Hypothalamus (tissue), 51 donors: ENCODE measurements at regions not wholly inside any gene's neighbourhood (a gene's known extent, or its start where the extent isn't known, plus 50 kb on each side); places are given as distances from the start of the nearest gene placed in this dataset.

ENCODE experiments used
- DNase-seq, 51 donors: peaks; one replicate each; lab custom pipeline; 2025; lab: John Stamatoyannopoulos, UW

- no peak for DNase-seq
These were observed 243.7 kb downstream of the SLC16A7 start for GRCh38 chr12:59839514-59839913.

- no peak for DNase-seq
These were observed 247.5 kb downstream of the SLC16A7 start for GRCh38 chr12:59843260-59843843.

GRCh38 chr12:59844750-59845149 lies 248.9 kb downstream of the SLC16A7 start:
- DNase-seq = no peak

DNA sequence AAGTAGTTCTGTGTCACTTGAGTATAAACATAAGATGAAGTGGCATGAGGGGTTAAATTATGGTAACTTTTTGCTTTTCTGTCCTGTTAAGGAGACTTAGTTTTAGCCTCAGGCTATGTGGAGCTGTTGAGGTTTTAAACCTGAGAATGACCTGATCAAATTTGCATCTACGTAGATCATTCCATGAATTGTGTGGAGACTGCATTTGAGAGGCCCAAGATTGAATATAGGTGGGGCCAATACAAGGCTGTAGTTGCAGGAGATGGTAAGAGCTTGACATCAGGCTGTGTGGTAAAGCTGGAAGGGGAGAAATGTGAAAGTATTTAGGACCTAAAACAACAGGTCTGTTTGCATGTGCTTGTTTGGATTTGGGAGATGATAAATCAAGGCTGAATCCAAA lies 249.5 kb downstream of the SLC16A7 start:
- DNase-seq = no peak

- DNase-seq = no peak
These were observed 251.3 kb downstream of the SLC16A7 start for GRCh38 chr12:59847127-59847526.

- no peak for DNase-seq
These were observed 254.4 kb downstream of the SLC16A7 start for GRCh38 chr12:59850268-59850667.

- DNase-seq = no peak
These were observed 262.8 kb downstream of the SLC16A7 start for GRCh38 chr12:59858508-59859170.

DNA sequence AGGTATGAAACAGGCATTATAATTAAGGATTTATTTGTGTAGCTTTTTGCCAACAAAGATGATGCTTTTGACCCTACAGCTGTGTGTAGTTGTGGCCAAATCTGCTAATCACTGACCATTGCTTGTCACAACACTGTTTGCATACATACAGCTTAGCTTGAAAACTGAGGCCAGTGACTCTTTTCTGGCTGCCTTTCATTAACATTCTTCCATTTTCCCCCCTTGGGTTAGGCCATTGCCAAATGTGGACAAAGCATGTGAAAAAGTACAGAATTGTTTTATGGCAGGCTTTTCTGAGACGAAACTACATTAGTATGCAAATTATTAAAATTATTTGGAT lies 263.3 kb downstream of the SLC16A7 start:
- DNase-seq = no peak

DNA sequence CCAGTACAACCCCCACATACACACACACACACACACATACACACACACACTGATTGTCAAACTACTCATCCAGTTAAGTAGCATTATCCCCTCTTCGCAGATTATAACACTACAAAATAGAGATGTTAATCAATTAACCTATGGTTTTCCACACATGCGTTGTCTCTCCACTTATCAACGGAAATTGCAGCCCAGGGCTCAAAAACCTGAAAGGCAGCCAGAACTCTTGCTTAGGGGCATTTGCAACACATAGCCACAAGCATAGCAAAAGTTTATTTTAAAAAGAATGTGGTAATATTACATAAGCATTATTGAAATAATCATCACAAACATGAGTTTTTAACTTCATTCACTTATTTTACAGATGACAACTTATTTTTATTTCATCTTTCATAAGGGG lies 265.8 kb downstream of the SLC16A7 start:
- DNase-seq = no peak

DNA sequence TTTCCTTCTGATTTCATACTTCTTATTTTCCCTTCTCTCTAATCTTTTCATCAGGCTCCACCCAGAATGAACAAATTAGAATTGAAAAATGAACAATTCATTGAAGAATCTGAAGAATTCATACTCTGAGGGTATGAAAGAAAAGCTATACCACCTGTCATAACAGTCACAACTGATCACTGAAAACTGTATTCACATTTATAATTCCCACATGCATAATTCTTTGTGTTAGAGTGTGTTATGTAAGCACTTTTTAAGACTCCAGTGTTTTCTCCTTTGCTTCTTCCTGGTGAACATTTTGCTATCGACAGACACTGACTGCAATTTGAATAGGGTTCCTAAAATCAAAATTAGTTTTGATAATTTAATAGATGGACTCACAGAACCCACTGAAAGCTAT lies 271.2 kb downstream of the SLC16A7 start:
- no peak for DNase-seq

DNA sequence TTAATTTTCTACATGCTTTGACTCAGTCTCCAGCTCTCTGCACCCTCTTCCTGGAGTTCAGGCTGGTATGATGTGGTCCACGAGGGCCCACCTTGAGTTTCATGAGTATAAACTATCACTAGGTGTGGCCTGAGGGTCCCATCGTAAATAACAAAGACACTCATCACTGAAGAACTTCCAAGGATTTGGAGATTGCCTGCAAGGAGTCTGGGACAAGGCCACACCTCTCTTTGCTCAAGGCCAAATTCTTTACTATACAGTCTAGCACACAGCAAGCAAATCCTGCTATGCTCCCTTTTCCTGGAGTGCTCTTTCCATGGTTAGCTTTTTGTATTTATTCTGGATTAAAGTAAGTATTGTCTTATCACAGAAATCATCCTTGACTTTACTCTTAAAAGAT lies 271.9 kb downstream of the SLC16A7 start:
- DNase-seq = no peak

- DNase-seq = no peak
These were observed 275.9 kb downstream of the SLC16A7 start for GRCh38 chr12:59871779-59872178.

DNA sequence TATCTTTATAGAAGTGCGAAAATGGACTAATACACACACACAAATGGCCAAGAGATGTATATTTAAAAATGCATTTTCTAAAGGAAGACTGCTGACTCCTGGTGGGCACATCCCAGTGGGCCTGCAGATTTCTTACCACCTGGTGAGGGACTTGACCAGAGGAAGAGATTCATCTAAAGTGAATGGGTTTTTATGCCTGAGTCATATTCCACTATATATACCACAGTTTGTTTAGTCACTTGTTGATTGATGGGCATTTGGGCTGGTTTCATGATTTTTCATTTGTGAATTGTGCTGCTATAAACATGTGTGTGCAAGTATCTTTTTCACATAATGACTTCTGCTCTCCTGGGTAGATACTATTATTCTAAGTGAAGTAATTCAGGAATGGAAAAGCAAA lies 277.3 kb downstream of the SLC16A7 start:
- DNase-seq = no peak

DNA sequence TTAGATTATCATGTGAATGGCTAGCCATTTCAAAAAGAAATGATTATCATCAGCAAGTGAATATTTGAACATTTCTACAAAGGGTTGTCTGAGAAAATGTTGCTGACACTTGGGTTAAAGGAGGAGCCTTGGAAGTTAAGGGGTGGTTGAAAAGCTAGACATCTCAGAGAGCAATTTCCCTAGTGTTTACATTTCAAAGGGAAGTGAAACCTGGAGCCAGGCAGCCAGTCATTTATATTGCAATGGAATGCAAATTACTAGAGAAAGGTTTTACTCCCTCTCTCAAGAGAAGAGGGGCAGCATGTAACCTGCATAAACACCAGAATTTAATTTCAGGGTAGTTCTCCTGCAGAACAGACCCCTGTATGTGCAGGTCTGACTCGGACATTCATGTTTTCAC lies 279.0 kb downstream of the SLC16A7 start:
- DNase-seq = no peak

GRCh38 chr12:59886131-59886733 lies 290.4 kb downstream of the SLC16A7 start:
- DNase-seq = no peak

GRCh38 chr12:59887178-59887577 lies 291.3 kb downstream of the SLC16A7 start:
- no peak for DNase-seq

DNA sequence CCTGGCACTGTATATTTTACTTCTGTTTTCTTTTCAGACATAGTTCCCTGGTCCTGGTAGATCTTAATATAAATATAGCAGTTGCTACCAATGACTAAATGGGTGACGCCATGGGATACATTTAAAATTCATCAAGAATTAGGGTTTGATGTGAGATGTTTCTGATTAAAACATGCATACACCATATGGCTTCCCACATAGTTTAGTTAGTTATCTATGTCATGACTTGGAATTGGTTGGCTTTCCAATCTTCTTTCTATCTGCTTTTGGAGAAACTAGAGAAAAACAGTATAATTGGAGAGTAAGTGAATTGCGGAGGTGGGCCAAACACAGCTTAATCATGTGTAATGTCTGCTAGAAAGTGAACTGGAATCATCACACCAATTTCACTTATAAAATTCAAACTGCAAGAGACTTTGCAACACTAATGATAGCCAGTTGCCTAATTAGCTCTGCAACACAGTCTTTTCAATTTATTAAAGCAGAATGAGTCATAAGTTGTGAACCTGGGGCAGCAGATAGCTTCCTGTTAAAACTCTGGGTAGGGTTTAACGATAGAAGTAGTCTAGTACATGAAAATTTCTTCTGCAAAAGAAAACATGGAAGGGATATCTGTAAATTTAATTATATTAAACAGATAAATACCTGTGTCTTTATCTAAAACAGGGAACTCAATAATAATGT lies 295.2 kb downstream of the SLC16A7 start:
- DNase-seq = no peak

DNA sequence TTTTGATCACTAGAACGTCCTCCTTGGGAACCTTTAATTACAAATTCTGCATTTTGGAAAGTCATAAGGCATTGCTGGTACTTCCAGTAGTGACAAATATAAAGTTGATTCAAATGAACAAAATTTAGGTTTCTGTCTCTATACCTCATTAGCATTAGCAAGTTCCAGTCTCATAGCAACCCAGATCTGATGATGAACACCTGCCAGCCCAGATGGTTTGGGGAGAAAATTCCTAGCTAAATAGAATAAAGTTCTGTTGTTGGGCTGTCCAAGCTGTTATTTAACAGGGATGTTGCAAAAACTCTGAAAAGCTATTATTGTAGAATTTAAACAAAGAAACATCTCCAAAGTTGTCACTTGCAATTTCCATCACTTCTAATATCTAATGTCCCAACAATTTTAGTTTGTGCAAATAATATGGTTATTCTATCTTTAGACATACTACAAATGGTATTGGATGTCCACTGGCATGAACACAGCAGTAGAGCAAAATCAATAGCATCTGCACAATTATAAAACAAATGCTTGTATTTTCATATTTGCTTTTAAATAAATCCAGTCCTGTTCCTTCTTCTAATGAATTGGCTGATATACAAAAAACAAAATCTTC lies 299.4 kb downstream of the SLC16A7 start:
- DNase-seq = no peak

- no peak for DNase-seq
These were observed 309.2 kb downstream of the SLC16A7 start for GRCh38 chr12:59904874-59905521.

- DNase-seq = no peak
These were observed 315.7 kb downstream of the SLC16A7 start for GRCh38 chr12:59911516-59911915.

DNA sequence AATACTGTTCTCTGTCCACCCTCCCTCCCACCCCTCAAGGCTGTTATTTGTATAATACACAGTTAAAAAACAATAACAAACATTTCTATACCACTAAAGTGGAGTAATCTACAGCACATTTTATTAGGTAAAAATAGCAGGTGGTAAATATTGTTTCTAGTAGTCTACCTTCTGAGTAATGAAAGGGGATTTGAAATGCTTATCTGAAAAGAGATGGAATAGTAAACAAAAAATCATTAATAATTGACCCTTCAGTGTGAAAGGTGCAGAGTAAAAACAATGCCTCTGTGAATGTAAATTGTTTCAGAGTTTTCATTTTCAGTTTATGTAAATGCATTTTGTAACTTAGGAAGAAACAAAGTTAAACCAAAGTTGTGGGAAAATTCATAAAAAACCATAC lies 321.2 kb downstream of the SLC16A7 start:
- no peak for DNase-seq
